Endothelial cell of umbilical vein (primary cell): ENCODE measurements at regions not wholly inside any gene's neighbourhood (a gene's known extent, or its start where the extent isn't known, plus 50 kb on each side); places are given as distances from the start of the nearest gene placed in this dataset.

Experiments used
- BruUV-seq: library from RNA; stranded (reverse); fragments of 400-500 nt; replicated peaks from 2 replicates; lab custom pipeline; 2021; lab: Mats Ljungman, UMichigan
- CTCF ChIA-PET: fragments of 300-600, 350-600 bp; sonication (Branson Sonifier 250); formaldehyde crosslinking; loops from one replicate; lab custom pipeline; 2021; ENCODE audit warnings: antibody characterized with exemption, inconsistent platforms; lab: Charles Lee
- POLR2A ChIA-PET: fragments of 300-600, 350-600 bp; sonication (Branson Sonifier 250); formaldehyde crosslinking; loops from one replicate; lab custom pipeline; 2021; ENCODE audit warnings: antibody characterized with exemption, inconsistent platforms; lab: Charles Lee
- DNase-seq: peaks from one replicate; pipeline ENCODE4 v3.0.0-alpha.2; 2011; ENCODE audit warnings: low read depth, low spot score
- FAIRE-seq: peaks from 2 replicates; lab custom pipeline; 2011; peaks lifted over from hg19 to GRCh38; lab: Jason Lieb, UNC
- H2AFZ ChIP-seq: 2 replicates; pipeline ENCODE4 v1.6.0; 2012; ENCODE audit warnings: low read depth, low read length, control low read depth, inconsistent platforms
- H3K27ac ChIP-seq: 2 replicates; pipeline ENCODE4 v1.5.1; 2011; ENCODE audit warnings: low read depth, mild to moderate bottlenecking, control low read depth, low read length, moderate library complexity; ENCODE audit not compliant: insufficient read depth
- H3K27me3 ChIP-seq, 2 experiments: 2 replicates each; pipeline versions ENCODE4 v1.6.0 to v1.6.1; 2011; ENCODE audit warnings: low read length in 2 of 2, mixed read lengths in 1 of 2; ENCODE audit not compliant: control insufficient read depth in 2 of 2, insufficient read depth in 2 of 2
- H3K36me3 ChIP-seq, 2 experiments: 2 replicates in 1 of 2; 3 replicates in 1 of 2; pipeline ENCODE4 v1.5.1; 2011; ENCODE audit warnings: low read length in 2 of 2, mild to moderate bottlenecking in 1 of 2, moderate library complexity in 1 of 2; ENCODE audit not compliant: control insufficient read depth in 2 of 2, insufficient read depth in 2 of 2; ENCODE audit errors: extremely low read depth in 1 of 2
- H3K4me1 ChIP-seq: 3 replicates; pipeline ENCODE4 v1.5.1; 2011; ENCODE audit warnings: mild to moderate bottlenecking, low read length; ENCODE audit not compliant: control insufficient read depth, insufficient read depth; ENCODE audit errors: extremely low read depth
- H3K4me2 ChIP-seq: 2 replicates; pipeline ENCODE4 v1.6.1; 2011; ENCODE audit warnings: low read length, control low read depth, mixed read lengths; ENCODE audit not compliant: insufficient read depth
- H3K4me3 ChIP-seq, 3 experiments: fragments of 200-600 bp in 1 of 3; sonication (generic), shearing (Covaris generic) in 1 of 3; replicated peaks in 1 of 3; 2 replicates each; pipeline ENCODE4 v1.5.1; 2011 to 2016; ENCODE audit warnings: control low read depth in 3 of 3, low read length in 3 of 3, mild to moderate bottlenecking in 2 of 3, inconsistent platforms in 1 of 3, low read depth in 1 of 3, moderate library complexity in 1 of 3; ENCODE audit not compliant: insufficient read depth in 1 of 3
- H3K79me2 ChIP-seq: 2 replicates; pipeline ENCODE4 v1.6.0; 2012; ENCODE audit warnings: low read length, inconsistent platforms; ENCODE audit not compliant: control insufficient read depth, insufficient read depth
- H3K9ac ChIP-seq: replicated peaks from 2 replicates; pipeline ENCODE3; 2011; ENCODE audit warnings: low read length, control low read depth; ENCODE audit not compliant: insufficient read depth; ENCODE audit errors: extremely low read depth
- H3K9me1 ChIP-seq: replicated peaks from 3 replicates; pipeline ENCODE4 v1.6.0; 2011; ENCODE audit warnings: mild to moderate bottlenecking, low read length; ENCODE audit not compliant: control insufficient read depth, insufficient read depth; ENCODE audit errors: extremely low read depth
- H3K9me3 ChIP-seq: replicated peaks from 2 replicates; pipeline ENCODE4 v1.5.1; 2012; ENCODE audit warnings: low read length, inconsistent platforms; ENCODE audit not compliant: control insufficient read depth, insufficient read depth
- H4K20me1 ChIP-seq: replicated peaks from 2 replicates; pipeline ENCODE3; 2011; ENCODE audit warnings: mild to moderate bottlenecking, low read length; ENCODE audit not compliant: control insufficient read depth, insufficient read depth; ENCODE audit errors: extremely low read depth
- EZH2 ChIP-seq: IDR thresholded peaks from 2 replicates; pipeline ENCODE4 v1.6.1; 2012; ENCODE audit warnings: borderline replicate concordance, low read depth, mild to moderate bottlenecking, moderate library complexity, low read length, inconsistent platforms; ENCODE audit not compliant: severe bottlenecking
- FOS ChIP-seq: IDR thresholded peaks from 2 replicates; pipeline ENCODE4 v1.6.1; 2011; ENCODE audit warnings: mild to moderate bottlenecking, low read length, moderate library complexity, borderline replicate concordance; ENCODE audit not compliant: insufficient read depth
- GATA2 ChIP-seq: IDR thresholded peaks from 2 replicates; pipeline ENCODE4 v1.7.0; 2011; ENCODE audit warnings: low read depth, mild to moderate bottlenecking, moderate library complexity, mixed read lengths, low read length; ENCODE audit not compliant: insufficient read length, insufficient read depth
- JUN ChIP-seq: IDR thresholded peaks from 2 replicates; pipeline ENCODE4 v1.6.1; 2011; ENCODE audit warnings: borderline replicate concordance, low read depth; ENCODE audit not compliant: insufficient read length, insufficient read depth
- MAX ChIP-seq: IDR thresholded peaks from 2 replicates; pipeline ENCODE4 v1.6.1; 2011; ENCODE audit not compliant: insufficient read depth, insufficient read length
- MYC ChIP-seq: IDR thresholded peaks from one replicate; pipeline ENCODE4 v1.6.1; 2011; ENCODE audit warnings: mild to moderate bottlenecking, low read depth, low read length
- POLR2A ChIP-seq: IDR thresholded peaks from 2 replicates; pipeline ENCODE4 v1.6.1; 2012; ENCODE audit warnings: low read depth, mild to moderate bottlenecking, control low read depth, low read length
- POLR2AphosphoS5 ChIP-seq: IDR thresholded peaks from 2 replicates; pipeline ENCODE4 v1.6.1; 2012; ENCODE audit warnings: low read depth, mild to moderate bottlenecking, control low read depth, low read length, moderate library complexity; ENCODE audit not compliant: insufficient read depth
- dilution Hi-C: fragments of 300-500 bp; cut with MboI; formaldehyde crosslinking; loops from one replicate; pipeline ENCODE4 v1.15.0; 2019; ENCODE audit warnings: low sequenced_read_pairs; ENCODE audit not compliant: extremely low pct_ligation_motif_present
- intact Hi-C: fragments of 100-400 bp; cut with micrococcal nuclease; formaldehyde crosslinking; loops from one replicate; pipeline ENCODE4 v1.10.0; 2022
- TF ChIP-seq, protein P1 (sequence below), 2 donors: IDR thresholded peaks; 1 replicate in 1 of 2; 2 replicates in 1 of 2; pipeline ENCODE4 v1.5.1; 2011; ENCODE audit warnings: low read length in 2 of 2, mild to moderate bottlenecking in 2 of 2, moderate library complexity in 2 of 2, control low read depth in 1 of 2, inconsistent platforms in 1 of 2, low read depth in 1 of 2; ENCODE audit not compliant: insufficient read depth in 1 of 2; ENCODE audit errors: extremely low read depth in 1 of 2

- DNase-seq = peak; percentile 4
- no peaks in the 10 kb centered on the region for H3K4me1 ChIP-seq
These were observed 137.2 kb downstream of the NOC3L start for GRCh38 chr10:94225589-94225988.

More at GRCh38 chr10:94225589-94225988, 137.2 kb downstream of the NOC3L start:
- H4K20me1 ChIP-seq = no peaks in the 10 kb centered on the region
- H3K9ac ChIP-seq = no peak overlapping the region
- ChIA-PET POLR2A (no interaction called here), CTCF (interaction anchor here (1.5 kb wide), 2 partner anchors 219 to 309 kb away, joined by 3 to 5 read pairs; no protein-coding TSS in a partner anchor)
- intact Hi-C loops (no loop called here), dilution Hi-C loops (no loop called here)
- no peak overlapping the region for H2AFZ ChIP-seq
- H3K4me2 ChIP-seq = no peak overlapping the region
- no peaks in the 10 kb centered on the region for H3K9me3 ChIP-seq
- BruUV-seq = no TSS peak
- H3K27me3 ChIP-seq = no peaks in the 10 kb centered on the region
- H3K36me3 ChIP-seq = no peaks in the 10 kb centered on the region
- H3K79me2 ChIP-seq = no peaks in the 10 kb centered on the region
- TF ChIP-seq FOS (no peak), MYC (no peak), POLR2A (no peak), MAX (no peak), JUN (no peak), EZH2 (no peak), POLR2AphosphoS5 (no peak), GATA2 (no peak)
- TF ChIP-seq, protein P1, sequence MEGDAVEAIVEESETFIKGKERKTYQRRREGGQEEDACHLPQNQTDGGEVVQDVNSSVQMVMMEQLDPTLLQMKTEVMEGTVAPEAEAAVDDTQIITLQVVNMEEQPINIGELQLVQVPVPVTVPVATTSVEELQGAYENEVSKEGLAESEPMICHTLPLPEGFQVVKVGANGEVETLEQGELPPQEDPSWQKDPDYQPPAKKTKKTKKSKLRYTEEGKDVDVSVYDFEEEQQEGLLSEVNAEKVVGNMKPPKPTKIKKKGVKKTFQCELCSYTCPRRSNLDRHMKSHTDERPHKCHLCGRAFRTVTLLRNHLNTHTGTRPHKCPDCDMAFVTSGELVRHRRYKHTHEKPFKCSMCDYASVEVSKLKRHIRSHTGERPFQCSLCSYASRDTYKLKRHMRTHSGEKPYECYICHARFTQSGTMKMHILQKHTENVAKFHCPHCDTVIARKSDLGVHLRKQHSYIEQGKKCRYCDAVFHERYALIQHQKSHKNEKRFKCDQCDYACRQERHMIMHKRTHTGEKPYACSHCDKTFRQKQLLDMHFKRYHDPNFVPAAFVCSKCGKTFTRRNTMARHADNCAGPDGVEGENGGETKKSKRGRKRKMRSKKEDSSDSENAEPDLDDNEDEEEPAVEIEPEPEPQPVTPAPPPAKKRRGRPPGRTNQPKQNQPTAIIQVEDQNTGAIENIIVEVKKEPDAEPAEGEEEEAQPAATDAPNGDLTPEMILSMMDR (IDR thresholded peaks at IDR 0.05; ENCODE audit: extremely low read depth in 1 of 2, insufficient read depth in 1 of 2, low read depth in 1 of 2, low read length in 2 of 2) = no peak
- H3K27ac ChIP-seq = no peak overlapping the region
- no peak overlapping the region for H3K4me3 ChIP-seq
- FAIRE-seq = no peak
- H3K9me1 ChIP-seq = no peaks in the 10 kb centered on the region
